Activated CD4-positive, alpha-beta T cell treated with anti-CD3 and anti-CD28 coated beads, Interleukin-2, Interleukin-6, amounts not matched to agents 100 ng/mL and 50 ng/mL, durations not matched to agents 16 hours and 8 hours (primary cell): ENCODE measurements at regions not wholly inside any gene's neighbourhood (a gene's known extent, or its start where the extent isn't known, plus 50 kb on each side); places are given as distances from the start of the nearest gene placed in this dataset.
A peak's percentile ranks its signal among the peaks of the same experiment; 100 is the strongest.
"Not testable (repeated sequence)": the region's sequence is repeated elsewhere in the genome, so short reads cannot be mapped to it uniquely, and the experiment has no call there.

Experiments
- DNase-seq: peaks from one replicate; pipeline ENCODE4 v3.0.0-alpha.2; 2020

- DNase-seq = no peak
Observed at GRCh38 chr18:6537475-6537874, 122.8 kb upstream of the L3MBTL4 start.

- DNase-seq = not testable (repeated sequence)
Observed at GRCh38 chr18:6541131-6541679, 126.5 kb upstream of the L3MBTL4 start.

GRCh38 chr18:6542296-6542695 is 127.6 kb upstream of the L3MBTL4 start:
- no peak for DNase-seq

GRCh38 chr18:6543330-6543908 is 128.7 kb upstream of the L3MBTL4 start:
- DNase-seq = peak; percentile 5

GRCh38 chr18:6546229-6546628 is 131.5 kb upstream of the L3MBTL4 start:
- no peak for DNase-seq

- DNase-seq = no peak
Observed at GRCh38 chr18:6547476-6547875, 132.8 kb upstream of the L3MBTL4 start.

- no peak for DNase-seq
Observed at GRCh38 chr18:6553234-6553900, 138.7 kb upstream of the L3MBTL4 start.

GRCh38 chr18:6557057-6557769 is 142.5 kb upstream of the L3MBTL4 start:
- DNase-seq = no peak

GRCh38 chr18:6557770-6558248 is 143.1 kb upstream of the L3MBTL4 start:
- DNase-seq = no peak

GRCh38 chr18:6558446-6559156 is 143.9 kb upstream of the L3MBTL4 start:
- no peak for DNase-seq

GRCh38 chr18:6559296-6559695 is 144.6 kb upstream of the L3MBTL4 start:
- DNase-seq = no peak

GRCh38 chr18:6561016-6561415 is 146.3 kb upstream of the L3MBTL4 start:
- no peak for DNase-seq

- DNase-seq = no peak
Observed at GRCh38 chr18:6561420-6561861, 146.7 kb upstream of the L3MBTL4 start.

- no peak for DNase-seq
Observed at GRCh38 chr18:6561862-6562291, 147.2 kb upstream of the L3MBTL4 start.

GRCh38 chr18:6563896-6564295 is 149.2 kb upstream of the L3MBTL4 start:
- no peak for DNase-seq

- DNase-seq = no peak
Observed at GRCh38 chr18:6564950-6565814, 150.5 kb upstream of the L3MBTL4 start.

- DNase-seq = no peak
Observed at GRCh38 chr18:6565815-6566081, 151.0 kb upstream of the L3MBTL4 start.

GRCh38 chr18:6566338-6566911 is 151.7 kb upstream of the L3MBTL4 start:
- peak; percentile 23 for DNase-seq

GRCh38 chr18:6569813-6570212 is 155.1 kb upstream of the L3MBTL4 start:
- DNase-seq = no peak

GRCh38 chr18:6570581-6571238 is 156.0 kb upstream of the L3MBTL4 start:
- no peak for DNase-seq

- DNase-seq = no peak
Observed at GRCh38 chr18:6571239-6571602, 156.5 kb upstream of the L3MBTL4 start.
